A172 (cell line): ENCODE measurements at regions not wholly inside any gene's neighbourhood (a gene's known extent, or its start where the extent isn't known, plus 50 kb on each side); places are given as distances from the start of the nearest gene placed in this dataset.

Experiments
- DNase-seq: peaks from one replicate; pipeline ENCODE4 v3.0.0-alpha.2; 2015; ENCODE audit warnings: low spot score

DNA sequence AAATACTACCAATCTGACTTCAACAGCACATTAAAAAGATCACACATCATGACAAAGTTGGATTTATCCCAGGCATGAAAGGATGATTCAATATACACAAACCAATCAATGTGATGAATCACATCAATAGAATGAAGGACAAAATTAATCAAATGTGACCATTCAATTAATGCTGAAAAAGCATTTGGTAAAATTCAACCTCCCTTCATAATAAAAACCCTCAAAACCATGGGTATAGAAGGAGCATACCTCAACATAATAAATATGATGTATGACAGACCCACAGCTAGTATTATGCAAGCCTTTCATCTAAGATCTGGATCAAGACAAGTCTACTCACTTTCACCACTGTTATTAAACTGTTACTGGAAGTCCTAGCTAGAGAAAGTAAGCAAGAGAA lies 921.7 kb upstream of the RAG2 start:
- no peak for DNase-seq

- no peak for DNase-seq
Measured at GRCh38 chr11:37512156-37512780, 914.2 kb upstream of the RAG2 start.

DNA sequence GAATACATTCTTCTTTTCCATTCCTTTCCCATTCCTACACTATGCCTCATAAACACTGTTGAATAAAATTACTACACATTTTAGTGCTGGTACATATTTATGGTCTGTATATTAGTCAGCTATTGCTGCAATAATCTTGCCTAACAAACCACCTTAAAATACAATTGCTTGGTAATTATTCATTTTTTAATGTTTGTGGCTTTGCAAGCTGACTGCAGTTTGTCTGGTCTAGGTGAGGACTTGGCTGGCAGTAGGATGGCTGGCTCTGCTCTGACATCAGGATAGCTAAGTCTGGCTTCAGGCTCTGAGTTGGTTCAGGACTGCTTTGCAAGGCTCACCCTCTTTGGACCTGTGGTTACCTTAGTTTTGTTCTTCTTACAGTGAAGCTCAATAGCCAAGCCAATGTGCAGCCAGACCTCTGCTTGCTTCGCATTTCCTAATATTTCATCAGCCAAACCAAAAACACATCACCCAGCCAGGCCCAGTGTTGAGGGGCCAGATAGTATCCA lies 913.4 kb upstream of the RAG2 start:
- DNase-seq: peak; percentile 10

DNA sequence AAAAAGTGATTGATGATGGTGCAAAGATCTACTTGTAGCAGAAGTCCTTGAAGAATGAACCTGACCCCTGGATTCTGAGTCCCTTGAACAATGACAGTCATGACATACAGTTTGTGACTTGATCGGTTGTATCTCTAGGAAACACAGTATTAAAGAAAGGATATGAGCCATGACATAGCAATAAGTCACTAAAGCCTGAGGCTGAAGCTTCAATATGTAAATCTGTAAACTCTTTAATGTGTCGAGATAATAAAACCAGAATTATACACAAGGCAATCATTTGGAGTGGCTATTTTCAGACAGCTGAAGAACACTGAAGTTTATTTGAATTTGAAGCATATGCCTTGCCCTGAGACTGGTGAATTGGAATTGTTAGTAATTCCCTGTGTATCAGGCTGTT lies 911.5 kb upstream of the RAG2 start:
- no peak for DNase-seq

DNA sequence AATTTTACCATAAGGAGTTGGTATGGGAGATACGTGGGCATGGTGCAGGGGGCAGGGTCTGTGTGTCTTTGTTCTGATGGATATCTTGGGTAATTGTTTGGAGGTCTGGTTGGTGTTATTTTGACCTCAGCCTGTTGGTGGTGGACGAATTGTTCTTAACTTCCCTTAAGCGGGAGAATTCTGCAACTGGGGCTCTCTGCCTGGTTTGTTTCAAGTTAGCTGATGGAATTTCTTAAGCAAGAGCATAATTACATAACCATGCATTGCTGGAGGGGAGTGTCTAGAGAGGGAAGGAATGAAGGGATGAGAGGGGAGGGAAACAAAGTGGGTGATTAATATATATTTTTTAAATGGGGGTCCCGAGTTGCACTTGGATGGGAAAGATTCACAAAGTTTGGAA lies 908.5 kb upstream of the RAG2 start:
- no peak for DNase-seq

- DNase-seq: no peak
Measured at GRCh38 chr11:37505406-37505805, 907.4 kb upstream of the RAG2 start.

GRCh38 chr11:37504921-37505320 lies 906.9 kb upstream of the RAG2 start:
- peak; percentile 55 for DNase-seq

- DNase-seq: peak; percentile 86
Measured at GRCh38 chr11:37504060-37504611, 906.1 kb upstream of the RAG2 start.

DNA sequence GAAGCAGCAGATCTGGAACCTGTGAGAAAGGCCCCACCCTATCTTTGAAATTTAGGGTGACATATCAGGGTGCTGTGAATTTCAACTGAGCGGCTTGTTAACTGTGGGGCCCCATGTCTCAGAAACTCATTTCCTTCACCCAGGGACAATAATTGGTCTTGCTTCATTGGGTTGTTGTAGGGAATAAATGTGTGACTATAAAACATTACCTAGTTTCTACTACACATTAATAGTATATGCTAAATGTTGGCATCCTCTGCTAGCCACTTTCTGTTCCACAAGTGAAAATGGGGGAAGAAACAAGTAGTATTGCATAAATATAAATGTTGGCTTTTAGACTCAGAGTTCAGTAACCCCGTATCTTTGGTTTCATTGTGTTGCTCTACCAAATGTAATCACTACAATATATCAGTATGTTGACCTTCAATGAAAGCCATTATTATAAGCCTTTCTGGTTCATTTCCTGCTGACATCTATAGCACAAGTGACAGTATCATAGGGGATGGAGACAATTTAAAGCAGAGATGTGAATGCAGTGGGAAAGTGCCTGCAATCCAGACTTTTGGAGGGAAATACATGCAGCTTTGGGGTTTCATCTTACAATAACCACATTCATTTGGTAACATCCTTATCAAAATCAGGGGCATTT lies 905.5 kb upstream of the RAG2 start:
- no peak for DNase-seq

- DNase-seq: no peak
Measured at GRCh38 chr11:37502202-37502601, 904.2 kb upstream of the RAG2 start.

- DNase-seq: peak; percentile 22
Measured at GRCh38 chr11:37500425-37500824, 902.4 kb upstream of the RAG2 start.

GRCh38 chr11:37497326-37497725 lies 899.3 kb upstream of the RAG2 start:
- no peak for DNase-seq

DNA sequence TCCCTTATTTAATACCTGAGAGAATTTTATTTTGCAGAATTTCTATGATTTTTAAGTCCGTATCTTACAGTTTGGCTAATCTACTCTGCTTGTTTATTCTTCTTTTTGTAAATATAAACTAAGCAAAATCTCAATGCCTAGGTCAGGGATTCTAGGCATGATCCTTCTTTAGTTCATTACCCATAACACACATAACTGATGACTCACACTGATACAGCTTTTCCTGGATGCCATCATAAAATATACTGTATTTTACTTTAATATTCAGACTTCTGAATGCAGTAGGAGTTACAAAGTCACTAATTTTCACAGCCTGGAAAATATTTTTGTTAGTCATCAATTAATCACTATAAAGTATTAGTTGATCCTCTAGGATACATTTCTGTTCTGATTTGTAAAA lies 898.2 kb upstream of the RAG2 start:
- DNase-seq: no peak

GRCh38 chr11:37484298-37484697 lies 886.3 kb upstream of the RAG2 start:
- no peak for DNase-seq

DNA sequence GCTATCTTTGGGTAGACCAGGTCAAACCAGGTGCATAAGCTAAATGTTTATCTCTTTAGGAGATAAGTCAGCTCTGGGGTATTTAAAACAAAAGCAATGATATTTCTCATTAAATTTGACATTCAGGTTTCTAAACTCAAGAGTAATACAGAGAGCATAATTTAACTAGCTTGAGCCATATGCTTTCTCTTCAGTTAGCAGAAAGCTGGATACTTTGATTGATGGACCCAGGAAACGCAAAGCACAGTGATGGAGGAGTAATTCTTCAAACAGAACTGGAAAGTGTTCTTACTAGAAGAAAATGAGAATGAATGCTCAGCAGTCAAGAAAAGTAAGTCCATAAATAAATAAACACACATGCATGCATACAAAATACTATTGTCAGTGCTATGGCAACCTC lies 885.7 kb upstream of the RAG2 start:
- DNase-seq: no peak

DNA sequence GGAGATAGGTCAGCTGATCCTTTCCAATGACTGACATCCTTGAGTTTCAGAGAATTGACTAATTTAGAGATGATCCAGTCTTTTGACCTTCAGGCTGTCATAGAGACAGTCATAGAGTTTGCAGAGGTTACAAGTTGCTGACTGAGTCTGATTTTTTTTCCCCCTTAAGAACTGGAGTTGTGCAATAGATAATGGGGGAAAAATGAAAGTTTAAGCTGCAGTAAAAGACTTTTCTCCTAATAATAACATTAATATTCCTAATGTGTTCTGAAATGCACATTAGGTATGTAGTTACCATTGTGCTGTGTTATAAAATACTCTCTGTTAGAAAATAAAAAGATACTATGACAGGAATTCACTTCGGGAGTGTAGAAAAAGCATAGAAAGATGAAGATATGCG lies 876.9 kb upstream of the RAG2 start:
- no peak for DNase-seq

GRCh38 chr11:37468344-37468743 lies 870.3 kb upstream of the RAG2 start:
- DNase-seq: no peak

- DNase-seq: no peak
Measured at GRCh38 chr11:37465221-37465620, 867.2 kb upstream of the RAG2 start.

DNA sequence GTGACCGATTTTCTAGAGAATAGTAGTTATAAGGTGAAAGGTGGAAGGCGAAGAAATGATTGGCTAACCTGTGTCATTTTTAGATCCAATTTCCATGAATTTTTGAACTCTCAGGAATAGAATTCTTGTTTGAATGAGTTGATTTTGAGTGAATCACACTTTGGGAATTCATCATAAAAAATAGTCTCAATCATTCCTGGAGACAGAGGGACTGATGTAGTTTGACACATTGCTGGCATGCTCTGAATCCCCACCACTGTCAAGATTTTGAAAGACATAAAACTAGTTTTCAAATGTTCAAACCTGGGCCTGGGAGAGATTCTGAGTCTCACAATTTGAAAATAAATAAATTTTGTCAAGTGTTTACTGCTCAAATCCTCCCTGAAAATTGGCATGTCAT lies 861.4 kb upstream of the RAG2 start:
- DNase-seq: no peak

DNA sequence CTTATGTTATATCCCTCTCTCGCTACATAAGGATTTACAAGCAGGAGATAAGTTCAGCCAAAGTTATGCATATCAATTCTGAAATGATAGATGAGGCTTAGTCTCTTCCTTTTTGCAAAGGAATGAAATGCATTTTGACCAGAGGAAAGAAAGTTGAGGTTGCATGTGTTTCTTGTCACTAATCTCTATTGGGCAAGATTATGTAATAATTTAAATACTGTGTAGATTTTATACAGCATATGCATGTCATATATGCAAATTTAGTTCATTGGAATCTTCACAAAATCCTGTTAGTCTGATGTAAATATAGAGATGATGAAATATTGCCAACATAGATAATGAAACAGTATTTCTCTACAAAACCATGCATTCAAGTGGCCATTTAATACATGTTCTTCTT lies 858.7 kb upstream of the RAG2 start:
- no peak for DNase-seq

DNA sequence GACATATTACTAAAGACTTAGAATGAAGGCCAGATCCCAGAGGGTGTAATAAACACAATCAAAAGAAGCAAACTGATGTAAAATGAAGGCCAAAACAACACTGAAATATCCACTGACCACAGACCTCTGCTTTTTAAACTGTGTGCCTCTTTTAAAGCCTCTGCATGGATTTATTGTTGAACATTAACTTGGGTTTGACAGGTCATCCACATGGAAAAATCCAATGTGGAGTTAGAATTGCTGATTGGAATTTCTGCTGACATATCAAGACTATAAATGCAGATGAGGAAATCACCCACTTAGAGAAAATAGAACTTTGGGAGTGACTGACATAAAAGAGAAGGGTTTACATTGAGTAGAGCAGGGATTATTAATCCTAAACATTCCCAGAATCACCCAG lies 853.9 kb upstream of the RAG2 start:
- no peak for DNase-seq

DNA sequence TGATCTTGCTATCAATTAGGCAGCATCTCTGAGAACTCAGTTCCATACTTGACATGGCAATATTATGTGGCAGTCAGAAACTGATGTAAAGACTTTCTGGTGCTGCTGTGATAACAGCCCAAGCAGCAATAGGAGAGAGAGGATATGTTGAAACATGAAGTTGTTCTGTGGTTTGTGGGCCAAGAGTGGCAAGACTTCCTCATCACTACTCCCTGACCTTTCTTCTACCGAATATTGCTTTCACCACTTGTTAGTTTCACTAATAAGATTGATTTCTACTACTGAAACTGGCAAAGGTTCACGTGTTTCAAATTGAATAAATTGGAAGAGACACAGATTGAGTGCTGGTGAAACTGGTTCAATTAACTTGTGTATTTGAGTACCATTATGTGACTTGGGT lies 852.6 kb upstream of the RAG2 start:
- no peak for DNase-seq

GRCh38 chr11:37449146-37449545 lies 851.1 kb upstream of the RAG2 start:
- DNase-seq: peak; percentile 6

GRCh38 chr11:37442576-37442975 lies 844.5 kb upstream of the RAG2 start:
- DNase-seq: no peak
